Femur (tissue), 1 donor: ENCODE measurements at regions not wholly inside any gene's neighbourhood (a gene's known extent, or its start where the extent isn't known, plus 50 kb on each side); places are given as distances from the start of the nearest gene placed in this dataset.
"Not testable (repeated sequence)": the region's sequence is repeated elsewhere in the genome, so short reads cannot be mapped to it uniquely, and the experiment has no call there.

Experiments
- DNase-seq: peaks from one replicate; pipeline ENCODE4 v3.0.0-alpha.2; 2017

DNA sequence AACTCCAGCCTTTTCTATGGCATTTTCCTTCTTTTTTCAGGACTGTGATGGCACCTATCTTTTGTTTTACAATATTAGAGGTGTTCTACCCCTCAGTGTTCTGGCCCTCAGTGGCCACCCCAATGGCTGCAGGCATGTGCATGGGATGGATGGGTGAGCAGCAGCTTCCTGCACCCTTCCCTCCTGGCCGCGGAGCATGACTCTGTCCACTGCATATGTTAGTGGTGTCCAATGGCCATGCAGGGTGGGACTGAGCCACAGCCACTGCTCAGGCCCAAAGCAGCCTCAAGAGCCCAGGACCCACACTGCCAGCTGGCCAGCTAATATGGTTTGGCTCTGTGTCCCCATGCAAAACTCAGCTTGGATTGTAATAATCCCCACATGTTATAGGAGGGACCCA is 1032.3 kb upstream of the FBXO33 start:
- no peak for DNase-seq

DNA sequence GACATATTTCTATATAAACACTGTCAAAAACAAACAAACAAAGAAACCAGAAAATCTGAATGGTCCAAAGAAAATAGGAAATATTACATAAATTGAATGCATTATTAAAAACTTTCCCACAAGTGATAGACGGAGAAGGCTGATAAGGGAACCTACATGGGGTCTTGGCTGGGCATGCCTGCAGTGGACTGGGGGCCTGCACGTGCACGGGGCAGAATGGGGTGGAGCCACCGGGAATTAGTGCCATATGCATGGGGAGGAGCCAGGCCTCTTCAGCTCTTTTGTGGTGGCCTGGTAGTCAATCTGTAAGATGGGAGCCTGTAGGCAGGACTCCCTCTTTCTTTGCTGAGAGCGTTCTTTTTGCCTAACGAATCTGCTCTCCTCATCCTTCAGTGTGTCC is 1031.7 kb upstream of the FBXO33 start:
- DNase-seq, result no peak

DNA sequence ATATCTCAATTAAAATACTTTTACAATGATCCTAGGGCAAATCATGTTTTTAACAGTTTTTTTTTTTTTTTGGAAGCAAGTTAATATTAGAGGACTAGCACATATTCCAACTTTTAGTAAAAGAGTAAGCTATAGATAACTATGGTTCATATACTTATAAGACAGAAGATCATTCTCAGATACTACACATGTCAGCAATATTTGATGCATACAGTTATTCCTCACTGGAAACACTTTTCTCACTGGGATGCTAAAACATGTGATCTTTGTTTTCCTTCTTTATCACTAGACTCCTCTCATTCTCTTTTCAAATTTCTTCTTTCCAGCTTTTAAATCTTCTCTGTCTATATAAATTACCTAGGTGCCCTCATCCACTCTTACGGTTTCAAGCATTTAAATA is 1020.4 kb upstream of the FBXO33 start:
- DNase-seq, result no peak

DNA sequence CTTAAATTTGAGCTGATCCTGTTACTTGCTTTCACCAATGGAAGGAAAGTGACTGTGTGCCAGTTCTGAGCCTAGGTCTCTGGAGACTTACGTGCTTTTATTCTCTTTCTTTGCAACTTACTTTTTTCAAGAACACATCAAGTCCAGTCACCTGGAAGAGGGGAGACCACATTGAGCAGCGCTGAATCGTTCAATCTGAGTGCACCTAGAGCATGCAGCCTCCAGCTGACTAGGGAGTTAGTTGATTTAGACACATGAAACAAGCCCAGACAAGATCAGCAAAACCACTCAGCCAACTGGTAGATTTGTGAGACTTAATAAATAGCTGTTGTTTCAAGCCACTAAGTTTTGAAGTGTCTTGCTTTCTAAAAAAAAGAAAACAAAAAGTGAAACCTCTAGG is 1014.8 kb upstream of the FBXO33 start:
- DNase-seq, result no peak

DNA sequence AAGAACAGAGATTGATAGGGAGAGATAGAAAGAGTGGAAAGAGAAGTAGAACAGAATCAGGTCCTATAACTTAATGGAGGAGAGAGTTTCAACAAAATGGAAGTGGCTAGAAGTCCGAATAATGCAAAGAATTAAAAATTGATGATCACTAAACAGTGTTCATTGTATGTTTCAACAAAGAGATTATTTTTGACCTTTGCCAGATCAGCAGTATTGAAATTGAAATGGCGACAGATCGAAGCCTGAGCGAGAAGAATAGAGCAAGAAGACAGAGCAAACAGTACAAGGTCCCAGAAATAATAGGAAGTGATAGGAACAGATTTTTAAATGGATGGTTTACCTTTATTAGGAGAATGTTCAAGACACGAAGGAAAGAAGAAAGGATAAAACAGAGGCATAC is 1012.8 kb upstream of the FBXO33 start:
- no peak for DNase-seq

DNA sequence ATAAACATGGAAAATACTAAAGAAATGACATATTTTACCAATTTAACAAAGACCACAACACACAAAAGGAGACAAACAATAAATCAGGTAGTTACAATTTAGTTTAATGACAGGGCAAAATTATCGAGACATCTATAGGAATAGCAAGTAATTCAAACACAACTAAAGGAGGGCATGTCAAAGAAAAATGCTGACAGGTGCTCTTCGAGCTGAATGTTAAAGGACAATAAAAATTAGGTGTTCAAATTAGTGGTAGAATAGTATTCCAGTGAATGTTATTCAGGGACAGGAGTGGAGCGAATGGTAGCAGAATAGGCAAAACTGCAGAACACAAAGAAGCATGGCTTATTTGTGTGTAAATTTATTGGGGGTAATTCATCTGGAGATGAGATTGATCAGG is 1004.3 kb upstream of the FBXO33 start:
- DNase-seq, result no peak

DNA sequence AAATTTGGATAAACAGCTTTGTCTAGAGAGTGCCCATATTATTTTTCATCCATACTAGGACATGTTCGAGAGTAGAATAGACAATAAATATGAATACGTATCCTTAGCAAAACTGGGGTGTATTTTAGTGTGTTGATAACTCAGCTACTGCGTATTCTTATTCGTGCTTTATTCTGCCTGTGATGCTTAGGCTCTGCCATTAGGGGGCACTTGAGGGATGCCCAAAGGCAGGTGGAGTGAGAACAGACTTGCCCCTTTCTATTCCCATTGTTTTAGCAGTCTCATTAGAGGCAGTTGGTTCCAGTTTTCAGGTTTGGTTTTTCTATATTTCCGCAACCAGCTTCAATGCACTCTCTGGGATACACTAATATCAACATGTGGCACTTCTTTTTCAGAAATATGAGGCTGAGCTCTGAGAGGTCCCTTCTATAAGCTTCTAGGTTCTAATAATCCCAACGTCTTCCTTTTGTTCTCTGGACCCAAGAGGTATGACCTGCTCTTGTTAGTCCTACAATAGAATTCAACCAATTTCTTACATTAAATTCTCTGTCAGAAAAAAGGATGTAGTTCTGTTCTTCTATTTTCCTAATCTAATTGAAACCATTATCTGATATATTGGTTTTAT is 985.7 kb upstream of the FBXO33 start:
- DNase-seq, result no peak

DNA sequence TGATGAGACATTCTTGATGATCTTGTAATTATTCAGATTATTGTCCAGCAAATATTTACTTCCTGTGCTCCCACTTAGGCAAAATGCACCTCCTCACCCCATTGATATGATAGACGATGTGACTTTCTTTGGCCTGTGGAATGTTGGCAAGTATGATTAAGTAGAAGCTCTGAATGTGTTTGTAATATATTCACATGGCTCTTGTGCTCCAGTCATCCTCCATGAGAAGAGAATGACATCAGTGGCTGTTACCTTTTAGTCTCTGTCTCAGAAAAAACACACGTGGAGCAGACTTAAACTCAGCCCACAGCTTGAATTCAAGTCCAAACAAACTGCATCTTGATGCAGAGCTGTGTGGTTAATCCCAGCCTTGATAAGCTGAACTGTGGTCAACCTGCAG is 984.3 kb upstream of the FBXO33 start:
- DNase-seq, result no peak

DNA sequence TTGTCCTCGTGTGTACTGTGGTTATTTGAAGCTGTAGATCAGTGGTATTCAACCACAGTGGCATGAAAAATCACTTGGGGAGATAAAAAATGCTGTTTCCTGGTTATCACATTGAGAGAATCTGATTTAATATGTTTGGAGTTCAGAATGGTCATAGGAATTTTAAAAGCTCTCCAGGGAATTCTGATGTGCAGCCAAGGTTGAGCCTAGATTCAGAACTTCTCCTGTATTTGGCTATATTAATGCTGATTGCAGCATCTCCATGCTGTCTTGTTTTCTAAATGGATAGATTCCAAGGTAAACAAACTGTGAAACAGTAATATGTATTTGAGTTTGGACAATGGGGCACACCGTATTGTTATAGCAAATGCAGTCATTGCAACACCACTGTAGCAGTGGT is 982.2 kb upstream of the FBXO33 start:
- DNase-seq, result no peak

DNA sequence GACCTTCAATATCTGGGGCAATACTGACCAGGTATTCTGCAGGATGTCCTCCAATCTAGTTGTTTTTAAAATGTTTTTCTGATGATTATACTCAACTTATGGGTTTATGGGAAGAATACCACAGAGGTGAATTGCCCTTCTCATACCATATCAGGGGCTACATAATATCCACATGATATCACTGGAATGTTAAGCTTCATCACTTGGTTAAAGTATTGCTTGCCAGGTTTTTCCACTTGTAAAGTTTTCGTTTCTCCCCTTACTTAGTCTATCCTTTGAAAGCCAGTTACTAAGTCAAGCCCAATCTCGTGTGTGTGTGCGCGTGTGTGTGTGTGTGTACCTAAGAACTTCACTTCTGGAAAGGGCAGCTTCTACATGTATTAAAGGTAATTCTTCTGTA is 980.9 kb upstream of the FBXO33 start:
- DNase-seq, result no peak

DNA sequence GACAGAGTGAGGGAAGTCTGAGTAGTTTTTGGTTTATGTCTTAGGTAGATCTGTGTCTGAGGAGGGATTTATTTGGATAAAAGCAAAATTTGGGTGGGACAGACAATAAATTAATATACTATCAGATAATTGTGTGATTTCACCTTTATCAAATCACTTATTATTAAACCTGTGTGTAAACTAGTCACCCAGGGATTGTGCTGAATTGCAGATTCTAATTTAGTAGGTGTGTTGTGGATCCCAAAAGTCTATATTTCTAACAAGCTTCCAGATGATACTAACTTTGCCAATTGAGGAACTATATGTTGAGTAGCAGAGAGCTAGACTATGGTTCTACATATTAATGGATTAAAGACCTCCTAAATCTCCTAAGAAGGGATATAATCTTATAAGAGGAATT is 978.5 kb upstream of the FBXO33 start:
- no peak for DNase-seq

DNA sequence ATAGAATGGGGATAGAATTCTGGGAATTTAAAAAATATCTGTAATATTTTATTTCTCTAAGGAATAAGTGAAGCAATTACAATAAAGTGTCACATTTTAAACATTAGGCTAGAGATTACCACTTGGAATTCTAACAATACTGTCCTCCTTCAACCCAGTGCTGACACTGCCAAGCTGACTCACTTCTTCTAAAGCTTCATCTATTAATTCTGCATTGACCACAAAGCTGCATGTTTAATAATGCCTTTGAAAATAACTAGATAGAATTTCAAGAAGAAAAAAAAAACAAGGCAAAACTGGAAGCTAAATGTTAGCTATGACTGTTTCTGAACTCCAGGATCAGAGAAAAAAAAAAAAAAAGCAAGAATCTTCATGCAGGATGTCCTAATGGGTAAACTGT is 970.7 kb upstream of the FBXO33 start:
- DNase-seq, result no peak

DNA sequence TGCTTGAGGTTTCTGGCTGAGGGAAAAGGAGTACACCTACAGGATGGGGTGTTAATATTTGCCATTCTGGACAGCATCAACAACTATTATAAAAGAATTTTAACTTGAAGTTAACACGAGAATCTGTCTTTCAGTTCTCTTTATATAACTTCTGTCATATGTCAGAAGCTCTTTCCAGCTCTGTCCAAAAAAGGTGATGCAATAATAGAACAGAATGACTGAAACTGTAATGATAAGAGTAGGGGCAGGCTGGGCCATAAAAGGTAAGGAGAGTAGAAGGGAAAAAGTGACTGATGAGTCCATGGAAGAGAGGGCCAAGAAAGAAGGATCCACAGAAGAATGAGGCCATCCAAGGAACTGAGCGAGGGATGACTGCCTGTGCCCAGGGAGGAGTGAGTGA is 966.7 kb upstream of the FBXO33 start:
- DNase-seq, result no peak

DNA sequence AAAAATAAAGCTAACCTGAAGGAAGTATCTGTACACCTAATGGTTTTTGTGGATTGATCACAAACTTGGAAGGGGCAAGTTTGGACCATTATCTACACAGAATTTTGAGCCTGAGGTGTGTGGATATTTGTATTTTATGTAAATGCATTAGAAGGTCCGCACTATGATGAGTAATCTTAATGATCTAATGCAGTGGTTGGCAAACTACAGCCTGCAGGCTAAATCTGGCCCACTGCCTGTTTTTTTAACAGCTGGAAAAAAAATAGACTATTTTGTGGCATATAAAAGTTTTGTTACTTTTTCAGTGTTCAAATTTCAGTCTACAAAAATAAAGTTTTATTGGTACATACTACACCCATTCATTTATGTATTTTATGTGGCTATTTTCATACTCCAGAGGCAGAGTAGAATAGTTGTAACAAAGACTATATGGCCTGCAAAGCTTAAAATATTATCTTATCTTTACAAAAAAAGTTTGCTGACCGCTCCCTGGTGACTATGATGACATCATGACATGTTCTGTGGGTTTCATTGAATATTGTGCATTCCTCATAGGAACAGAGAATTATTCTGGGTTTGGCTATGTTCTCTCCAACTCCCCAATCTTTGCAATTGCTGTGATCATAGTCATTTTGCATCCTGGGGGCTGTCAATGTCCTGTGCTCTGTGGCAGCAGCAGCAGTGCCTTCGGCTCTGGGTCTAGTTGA is 962.6 kb upstream of the FBXO33 start:
- no peak for DNase-seq

DNA sequence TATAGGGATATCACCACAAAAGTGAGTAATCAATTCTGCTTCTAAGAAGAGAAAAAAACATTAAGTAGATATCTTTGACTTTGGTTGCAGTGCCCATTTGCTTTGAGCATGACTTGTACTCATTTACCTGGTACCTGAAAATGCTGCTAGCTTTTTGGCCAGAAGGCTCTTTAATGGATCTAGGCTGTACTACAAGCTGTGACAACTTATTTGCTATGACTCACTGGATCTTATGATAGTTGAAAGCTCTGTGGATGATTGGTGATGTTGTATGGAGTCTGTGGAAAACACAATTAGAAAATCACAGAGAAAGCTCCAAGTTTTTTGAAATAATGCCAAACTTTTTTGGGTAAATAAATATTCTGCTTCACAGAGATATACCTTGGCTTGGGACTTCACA is 960.9 kb upstream of the FBXO33 start:
- DNase-seq, result no peak

DNA sequence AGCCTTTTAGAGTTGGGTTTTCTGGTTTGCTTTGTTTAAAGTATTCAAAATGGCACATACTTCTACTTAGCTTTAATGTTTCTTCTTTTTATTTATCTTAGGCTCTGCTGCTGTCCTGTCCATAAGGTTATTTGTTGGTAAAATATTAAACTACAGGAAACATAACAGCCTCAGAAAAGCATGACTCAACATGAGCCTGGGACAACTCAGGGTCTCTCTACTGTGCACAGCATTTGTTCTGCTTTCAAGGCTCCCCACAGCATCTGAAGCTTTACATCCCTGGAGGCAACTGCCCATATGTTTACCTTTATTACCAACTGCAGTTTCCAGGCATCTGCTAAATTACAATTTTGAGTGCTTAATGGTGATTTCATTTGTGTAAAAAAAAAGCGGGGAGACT is 954.2 kb upstream of the FBXO33 start:
- DNase-seq, result no peak

DNA sequence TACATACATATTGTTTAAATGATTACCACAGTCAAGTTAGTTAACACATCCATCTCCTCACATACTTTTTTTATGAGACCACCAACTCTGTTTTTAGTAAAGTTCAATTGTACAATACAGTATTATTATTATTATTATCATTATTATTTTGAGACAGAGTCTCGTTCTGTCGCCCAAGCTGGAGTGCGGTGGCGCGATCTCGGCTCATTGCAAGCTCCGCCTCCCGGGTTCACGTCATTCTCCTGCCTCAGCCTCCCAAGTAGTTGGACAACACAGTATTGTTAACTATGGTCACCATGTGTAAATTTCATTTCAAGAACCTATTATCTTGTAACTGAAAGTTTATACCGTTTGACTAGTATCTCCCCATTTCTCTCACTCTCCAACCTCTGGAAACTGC is 942.0 kb upstream of the FBXO33 start:
- DNase-seq, result no peak

DNA sequence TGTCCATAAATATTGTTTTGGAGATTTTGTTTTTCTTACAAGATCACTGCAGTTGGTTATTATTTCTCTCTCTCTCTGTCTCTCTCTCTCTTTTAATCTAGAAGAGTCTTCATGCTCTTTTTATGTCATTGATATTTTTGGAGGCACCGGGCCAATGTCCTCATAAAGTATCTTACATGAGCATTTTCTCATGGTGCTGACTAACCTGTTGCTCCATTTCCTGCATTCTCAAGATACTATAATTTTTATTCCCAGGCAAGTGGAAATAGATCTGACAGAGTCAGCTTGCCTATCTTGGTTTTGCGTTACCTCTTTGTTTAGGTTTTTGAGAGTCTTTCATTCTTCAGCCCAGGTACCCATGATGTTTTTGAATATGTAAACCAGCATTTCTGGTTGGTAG is 938.8 kb upstream of the FBXO33 start:
- DNase-seq, result no peak

DNA sequence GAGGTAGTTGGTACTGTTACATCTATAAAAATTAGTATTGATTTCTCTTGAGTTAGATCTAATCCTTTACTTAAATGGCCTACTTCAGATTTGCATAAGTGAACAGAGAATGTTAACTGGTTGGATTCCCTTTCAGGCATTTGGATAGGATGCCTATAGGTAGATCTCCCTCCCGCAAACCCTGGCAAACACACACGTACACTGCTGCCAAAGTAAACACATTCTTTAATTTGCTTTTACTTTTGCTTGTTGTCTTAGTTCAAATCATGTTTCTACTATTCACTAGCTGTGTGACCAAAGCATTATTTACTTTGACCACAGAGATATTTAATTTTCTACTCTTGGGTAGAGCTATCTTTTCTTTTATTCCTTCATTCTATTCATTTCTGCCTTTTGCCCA is 936.1 kb upstream of the FBXO33 start:
- DNase-seq, result no peak

DNA sequence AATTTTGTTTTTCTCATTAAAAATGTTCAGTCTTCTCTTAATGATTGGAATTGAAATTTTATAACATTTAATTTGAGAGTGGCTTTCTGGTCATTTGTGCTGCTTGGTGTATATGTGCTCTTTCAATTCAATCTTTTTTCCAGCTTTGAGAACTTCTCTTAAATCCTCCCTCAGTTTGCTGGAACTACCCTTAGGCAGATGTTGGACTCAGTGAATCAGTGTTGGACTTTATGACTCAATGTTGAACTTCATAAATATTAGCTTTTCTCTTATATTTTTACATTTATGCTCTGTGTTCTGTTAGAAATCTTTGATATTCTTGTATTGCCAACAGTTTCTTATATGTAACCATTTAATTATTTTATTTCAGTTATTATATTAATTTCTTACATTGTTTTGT is 935.5 kb upstream of the FBXO33 start:
- no peak for DNase-seq

DNA sequence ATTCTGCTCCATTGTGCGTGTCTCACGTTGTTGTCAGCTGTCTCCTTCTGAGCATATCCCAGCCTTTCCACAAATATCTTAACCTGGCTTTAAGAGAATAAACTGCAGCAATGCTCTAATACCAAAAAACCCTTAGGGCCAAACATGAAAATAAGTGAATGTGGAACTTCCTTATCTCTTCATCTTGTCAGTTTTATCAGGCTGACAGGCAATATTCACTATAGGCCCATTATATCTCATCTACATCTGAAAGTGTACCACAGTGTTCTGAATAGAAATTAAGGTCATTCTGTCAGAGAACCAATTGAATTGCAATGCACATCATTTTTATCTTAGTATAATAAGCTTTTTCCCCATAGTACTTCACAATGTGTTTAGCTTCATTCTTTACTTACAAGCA is 933.1 kb upstream of the FBXO33 start:
- no peak for DNase-seq

DNA sequence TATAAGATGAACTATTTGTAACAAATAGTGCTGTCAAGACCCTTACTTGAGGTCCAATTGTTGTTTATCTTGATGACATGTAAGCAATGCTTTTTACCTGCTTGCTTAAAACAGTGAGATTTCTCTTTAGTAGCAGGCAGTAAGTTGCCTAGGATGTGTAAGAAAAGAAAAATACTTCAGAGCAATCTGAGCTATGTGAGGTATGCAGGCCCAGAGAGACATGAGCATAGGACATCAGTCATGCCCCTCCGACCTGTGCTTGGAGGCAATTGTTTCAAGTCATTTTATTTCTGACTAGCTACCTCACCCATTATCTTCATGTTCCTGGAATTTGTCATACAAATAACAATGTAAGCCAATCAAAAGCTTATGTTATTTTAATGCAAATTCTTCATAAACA is 930.6 kb upstream of the FBXO33 start:
- DNase-seq, result no peak

DNA sequence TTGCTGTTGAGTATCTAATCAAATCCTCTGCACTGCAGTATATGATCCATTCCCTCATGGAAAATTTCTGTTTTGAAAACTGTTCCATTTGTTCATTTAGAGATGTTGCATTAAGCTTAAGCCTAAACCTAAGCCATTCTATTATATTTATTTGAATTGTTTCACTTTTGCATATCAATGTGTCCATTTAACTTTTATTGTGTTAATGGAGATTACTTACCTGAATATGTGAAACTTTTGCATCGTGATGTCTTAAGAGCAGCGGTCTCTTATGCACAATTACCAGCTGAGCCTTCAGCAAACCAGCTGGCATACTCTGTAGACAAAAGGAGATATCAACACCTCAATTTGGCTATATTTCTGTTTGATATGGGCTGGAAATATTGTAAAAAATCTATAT is 922.5 kb upstream of the FBXO33 start:
- DNase-seq, result no peak

DNA sequence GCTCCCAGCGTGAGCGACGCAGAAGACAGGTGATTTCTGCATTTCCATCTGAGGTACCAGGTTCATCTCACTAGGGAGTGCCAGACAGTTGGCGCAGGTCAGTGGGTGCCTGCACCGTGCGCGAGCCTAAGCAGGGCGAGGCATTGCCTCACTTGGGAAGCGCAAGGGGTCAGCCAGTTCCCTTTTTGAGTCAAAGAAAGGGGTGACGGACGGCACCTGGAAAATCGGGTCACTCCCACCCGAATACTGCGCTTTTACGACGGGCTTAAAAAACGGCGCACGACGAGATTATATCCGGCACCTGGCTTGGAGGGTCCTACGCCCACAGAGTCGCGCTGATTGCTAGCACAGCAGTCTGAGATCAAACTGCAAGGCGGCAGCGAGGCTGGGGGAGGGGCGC is 915.9 kb upstream of the FBXO33 start:
- DNase-seq, result not testable (repeated sequence)

DNA sequence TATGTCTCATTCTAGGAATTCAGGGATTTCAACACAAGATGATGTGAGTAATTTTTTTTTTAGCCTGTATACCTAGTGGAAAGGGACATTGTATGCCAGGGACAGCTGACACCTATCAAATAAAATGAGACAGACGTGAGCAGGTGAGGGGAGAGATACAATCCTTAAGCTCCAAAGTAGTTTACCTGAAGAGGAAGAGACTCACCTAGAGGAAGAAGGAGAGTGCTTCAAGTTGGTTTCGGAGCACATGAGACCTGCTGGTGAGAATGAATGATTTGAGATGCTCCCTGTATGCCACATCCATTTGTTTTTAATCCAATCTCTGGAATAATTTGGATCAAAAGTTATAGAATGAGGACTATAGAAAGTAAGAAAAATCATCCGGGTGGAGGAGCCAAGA is 915.4 kb upstream of the FBXO33 start:
- no peak for DNase-seq
